Mesothelial cell of epicardium (in vitro differentiated cells): ENCODE measurements at regions not wholly inside any gene's neighbourhood (a gene's known extent, or its start where the extent isn't known, plus 50 kb on each side); places are given as distances from the start of the nearest gene placed in this dataset.
"Not testable (repeated sequence)": the region's sequence is repeated elsewhere in the genome, so short reads cannot be mapped to it uniquely, and the experiment has no call there.

ENCODE experiments used
- DNase-seq, 2 experiments: peaks; one replicate each; pipeline ENCODE4 v3.0.0; 2021; ENCODE audit warnings: low spot score in 2 of 2; ENCODE audit not compliant: unreplicated experiment in 2 of 2
- H3K27ac Mint-ChIP-seq: 2 replicates; pipeline ENCODE4 v1.8.0; 2021; ENCODE audit warnings: mixed read lengths
- H3K27me3 Mint-ChIP-seq: 2 replicates; pipeline ENCODE4 v1.8.0; 2021; ENCODE audit warnings: low read depth, mixed read lengths
- H3K36me3 Mint-ChIP-seq: 2 replicates; pipeline ENCODE4 v1.8.0; 2021; ENCODE audit warnings: mixed read lengths
- H3K4me1 Mint-ChIP-seq: 2 replicates; pipeline ENCODE4 v1.8.0; 2021; ENCODE audit warnings: mixed read lengths
- H3K4me3 Mint-ChIP-seq: 2 replicates; pipeline ENCODE4 v1.8.0; 2021; ENCODE audit warnings: mild to moderate bottlenecking, moderate library complexity, mixed read lengths
- H3K9me3 Mint-ChIP-seq: 2 replicates; pipeline ENCODE4 v1.8.0; 2021; ENCODE audit warnings: mixed read lengths
- TF ChIP-seq, protein P1 (sequence below): fragments of 200-600 bp; sonication (generic); IDR thresholded peaks from one replicate; pipeline ENCODE4 v1.5.0; 2021; ENCODE audit warnings: antibody characterized with exemption; ENCODE audit not compliant: unreplicated experiment

- no peak overlapping the region for H3K27ac Mint-ChIP-seq
- no peaks in the 10 kb centered on the region for H3K27me3 Mint-ChIP-seq
- TF ChIP-seq, protein P1, sequence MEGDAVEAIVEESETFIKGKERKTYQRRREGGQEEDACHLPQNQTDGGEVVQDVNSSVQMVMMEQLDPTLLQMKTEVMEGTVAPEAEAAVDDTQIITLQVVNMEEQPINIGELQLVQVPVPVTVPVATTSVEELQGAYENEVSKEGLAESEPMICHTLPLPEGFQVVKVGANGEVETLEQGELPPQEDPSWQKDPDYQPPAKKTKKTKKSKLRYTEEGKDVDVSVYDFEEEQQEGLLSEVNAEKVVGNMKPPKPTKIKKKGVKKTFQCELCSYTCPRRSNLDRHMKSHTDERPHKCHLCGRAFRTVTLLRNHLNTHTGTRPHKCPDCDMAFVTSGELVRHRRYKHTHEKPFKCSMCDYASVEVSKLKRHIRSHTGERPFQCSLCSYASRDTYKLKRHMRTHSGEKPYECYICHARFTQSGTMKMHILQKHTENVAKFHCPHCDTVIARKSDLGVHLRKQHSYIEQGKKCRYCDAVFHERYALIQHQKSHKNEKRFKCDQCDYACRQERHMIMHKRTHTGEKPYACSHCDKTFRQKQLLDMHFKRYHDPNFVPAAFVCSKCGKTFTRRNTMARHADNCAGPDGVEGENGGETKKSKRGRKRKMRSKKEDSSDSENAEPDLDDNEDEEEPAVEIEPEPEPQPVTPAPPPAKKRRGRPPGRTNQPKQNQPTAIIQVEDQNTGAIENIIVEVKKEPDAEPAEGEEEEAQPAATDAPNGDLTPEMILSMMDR = no peak
- H3K4me3 Mint-ChIP-seq = no peak overlapping the region
- DNase-seq = no peak
- H3K4me1 Mint-ChIP-seq = peaks cover 10% of the 10 kb centered on the region
- peaks cover 4% of the 10 kb centered on the region for H3K36me3 Mint-ChIP-seq
- H3K9me3 Mint-ChIP-seq = peaks cover 20% of the 10 kb centered on the region
Measured at GRCh38 chr10:35963685-35964084, 321.6 kb upstream of the FZD8 start.

DNA sequence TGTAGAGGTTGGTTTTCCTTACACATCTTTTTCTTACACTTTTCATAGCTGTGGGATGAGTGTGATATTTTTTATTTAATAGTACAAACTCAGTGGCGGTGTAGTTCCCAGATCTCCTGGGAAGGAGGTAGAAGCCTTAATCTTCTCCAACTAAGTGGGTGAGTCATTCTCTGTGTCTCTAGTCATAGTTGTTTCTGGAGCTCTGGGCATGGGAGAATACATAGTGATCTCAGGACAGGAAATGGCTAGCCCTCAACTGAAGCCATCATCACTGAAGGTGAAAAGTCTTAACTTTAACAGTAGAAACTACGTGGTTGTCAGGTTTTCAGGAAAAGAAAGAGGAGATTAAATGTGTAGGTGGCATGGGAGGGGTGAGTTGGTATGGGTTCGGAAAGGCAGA lies 319.4 kb upstream of the FZD8 start:
- TF ChIP-seq, protein P1 = no peak
- no peak overlapping the region for H3K4me3 Mint-ChIP-seq
- no peak for DNase-seq
- H3K36me3 Mint-ChIP-seq = peaks cover 4% of the 10 kb centered on the region
- no peaks in the 10 kb centered on the region for H3K27me3 Mint-ChIP-seq
- peaks cover 18% of the 10 kb centered on the region for H3K4me1 Mint-ChIP-seq
- H3K27ac Mint-ChIP-seq = no peak overlapping the region
- H3K9me3 Mint-ChIP-seq = peaks cover 12% of the 10 kb centered on the region

DNA sequence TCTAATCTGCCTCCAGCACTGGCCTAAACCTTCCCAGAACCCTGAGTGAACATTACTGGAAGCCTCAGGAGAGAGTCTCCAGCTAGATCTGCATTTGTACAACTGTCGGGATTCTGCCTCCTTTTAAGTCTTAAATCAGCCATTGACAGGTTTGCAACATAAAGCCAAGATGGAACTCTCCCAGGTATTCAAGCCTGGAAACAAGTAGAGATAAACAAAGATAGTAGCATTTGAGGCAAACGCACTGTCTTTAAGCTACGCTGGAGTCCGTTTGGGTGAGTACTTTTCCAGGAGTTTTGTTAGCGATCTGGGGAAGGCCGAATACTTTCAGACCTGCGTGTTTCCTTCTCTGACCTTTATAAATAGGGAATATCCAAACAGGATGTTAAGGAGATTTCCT lies 317.2 kb upstream of the FZD8 start:
- Mint-ChIP-seq H3K27me3 (no peaks in the 10 kb centered on the region), H3K9me3 (no peaks in the 10 kb centered on the region), H3K4me1 (peaks cover 18% of the 10 kb centered on the region), H3K27ac (no peak overlapping the region), H3K36me3 (no peaks in the 10 kb centered on the region), H3K4me3 (no peak overlapping the region)
- TF ChIP-seq, protein P1 = no peak
- DNase-seq = no peak

DNA sequence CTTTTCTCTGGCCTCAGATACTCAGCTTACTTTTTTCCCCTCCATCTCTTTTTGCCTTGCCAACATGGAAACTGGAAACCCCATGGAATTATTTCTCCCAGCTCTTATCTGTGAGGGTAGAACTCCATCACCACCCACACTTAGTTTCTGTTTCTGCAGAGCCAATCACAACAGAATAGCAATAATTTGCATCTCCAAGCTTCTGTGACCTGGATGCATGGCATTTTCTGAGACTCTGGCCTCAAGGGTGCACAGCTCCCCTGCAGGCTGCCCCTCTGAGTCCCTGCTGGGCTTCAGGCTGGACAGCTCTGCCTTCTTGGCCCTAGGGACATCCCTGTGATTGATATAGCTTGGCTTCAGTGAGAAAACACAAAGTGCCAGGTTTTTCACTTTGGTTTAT lies 316.5 kb upstream of the FZD8 start:
- H3K4me3 Mint-ChIP-seq, H3K27me3 Mint-ChIP-seq, H3K36me3 Mint-ChIP-seq, DNase-seq, H3K9me3 Mint-ChIP-seq: not testable (repeated sequence)
- Mint-ChIP-seq H3K27ac (peak overlapping the region; percentile 62), H3K4me1 (peaks cover 18% of the 10 kb centered on the region)

DNA sequence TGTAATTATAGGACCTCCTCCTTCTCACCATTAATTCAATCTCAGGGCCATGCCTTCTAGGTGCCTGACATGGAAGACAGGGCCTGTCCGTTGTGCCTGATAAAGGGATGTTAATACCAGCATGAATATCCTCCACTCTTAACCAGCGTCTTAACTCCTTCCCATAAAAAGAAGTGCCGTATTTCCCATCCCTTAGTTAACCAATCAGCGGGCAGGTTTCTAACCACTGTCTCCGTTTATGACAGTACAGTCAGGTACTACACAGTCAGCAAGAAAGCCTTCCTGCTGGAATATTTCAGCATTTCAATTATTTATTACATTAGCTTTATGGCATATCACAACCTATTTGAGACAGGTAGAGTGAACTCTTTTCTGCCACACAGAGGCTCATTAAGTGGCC lies 308.6 kb upstream of the FZD8 start:
- Mint-ChIP-seq H3K4me1 (peaks cover 15% of the 10 kb centered on the region), H3K36me3 (no peaks in the 10 kb centered on the region), H3K9me3 (no peaks in the 10 kb centered on the region), H3K4me3 (no peak overlapping the region), H3K27me3 (peaks cover 10% of the 10 kb centered on the region), H3K27ac (no peak overlapping the region)
- no peak for DNase-seq
- TF ChIP-seq, protein P1 = no peak

GRCh38 chr10:35950226-35950625 lies 308.1 kb upstream of the FZD8 start:
- Mint-ChIP-seq H3K27me3 (peaks cover 10% of the 10 kb centered on the region), H3K9me3 (no peaks in the 10 kb centered on the region), H3K4me3 (no peak overlapping the region), H3K27ac (no peak overlapping the region), H3K4me1 (peaks cover 15% of the 10 kb centered on the region), H3K36me3 (no peaks in the 10 kb centered on the region)
- TF ChIP-seq, protein P1 = no peak
- no peak for DNase-seq
